ENCODE measurements at regions not wholly inside any gene's neighbourhood (a gene's known extent, or its start where the extent isn't known, plus 50 kb on each side); places are given as distances from the start of the nearest gene placed in this dataset.

DNA sequence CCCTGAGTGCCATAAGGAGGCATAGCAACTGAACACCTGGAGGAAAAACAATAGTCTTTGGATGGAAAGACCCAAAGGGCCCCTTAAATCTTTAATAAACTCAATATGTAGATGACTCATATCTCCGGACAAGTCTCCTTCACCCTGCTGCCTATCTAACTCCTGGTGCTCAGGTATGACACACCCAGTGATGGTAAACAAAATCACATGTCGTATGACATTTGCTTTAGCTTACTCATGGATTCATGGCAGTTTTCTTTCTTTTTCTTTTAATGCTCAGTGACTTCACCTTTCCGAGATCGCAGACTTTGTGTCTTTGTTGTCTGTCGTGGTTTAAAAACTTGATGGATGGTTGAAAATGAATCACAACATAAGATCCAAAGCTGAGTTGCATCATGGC lies 208.5 kb upstream of the PROX1 start:
- TF ChIP-seq, protein P1, sequence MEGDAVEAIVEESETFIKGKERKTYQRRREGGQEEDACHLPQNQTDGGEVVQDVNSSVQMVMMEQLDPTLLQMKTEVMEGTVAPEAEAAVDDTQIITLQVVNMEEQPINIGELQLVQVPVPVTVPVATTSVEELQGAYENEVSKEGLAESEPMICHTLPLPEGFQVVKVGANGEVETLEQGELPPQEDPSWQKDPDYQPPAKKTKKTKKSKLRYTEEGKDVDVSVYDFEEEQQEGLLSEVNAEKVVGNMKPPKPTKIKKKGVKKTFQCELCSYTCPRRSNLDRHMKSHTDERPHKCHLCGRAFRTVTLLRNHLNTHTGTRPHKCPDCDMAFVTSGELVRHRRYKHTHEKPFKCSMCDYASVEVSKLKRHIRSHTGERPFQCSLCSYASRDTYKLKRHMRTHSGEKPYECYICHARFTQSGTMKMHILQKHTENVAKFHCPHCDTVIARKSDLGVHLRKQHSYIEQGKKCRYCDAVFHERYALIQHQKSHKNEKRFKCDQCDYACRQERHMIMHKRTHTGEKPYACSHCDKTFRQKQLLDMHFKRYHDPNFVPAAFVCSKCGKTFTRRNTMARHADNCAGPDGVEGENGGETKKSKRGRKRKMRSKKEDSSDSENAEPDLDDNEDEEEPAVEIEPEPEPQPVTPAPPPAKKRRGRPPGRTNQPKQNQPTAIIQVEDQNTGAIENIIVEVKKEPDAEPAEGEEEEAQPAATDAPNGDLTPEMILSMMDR (IDR thresholded peaks at IDR 0.05; ENCODE audit: low read length) = no peak
- no peak for TF ChIP-seq EZH2phosphoT487 (IDR thresholded peaks at IDR 0.05; ENCODE audit: low read length)

Data from MM.1S (cell line).